SK-N-MC (cell line): ENCODE measurements at regions not wholly inside any gene's neighbourhood (a gene's known extent, or its start where the extent isn't known, plus 50 kb on each side); places are given as distances from the start of the nearest gene placed in this dataset.

Source experiments
- EZH2 ChIP-seq: fragments of 200-600 bp; sonication (generic); IDR thresholded peaks from one replicate; pipeline ENCODE4 v1.6.1; 2017; ENCODE audit warnings: antibody characterized with exemption
- FOXP2 ChIP-seq: optimal IDR thresholded peaks from 2 replicates; pipeline ENCODE3; 2011; ENCODE audit warnings: mild to moderate bottlenecking, moderate library complexity; ENCODE audit not compliant: insufficient read depth; ENCODE audit errors: extremely low read length, control extremely low read depth
- POLR2AphosphoS5 ChIP-seq: IDR thresholded peaks from 2 replicates; pipeline ENCODE4 v1.6.1; 2012; ENCODE audit warnings: mild to moderate bottlenecking, low read depth, low read length, borderline replicate concordance

DNA sequence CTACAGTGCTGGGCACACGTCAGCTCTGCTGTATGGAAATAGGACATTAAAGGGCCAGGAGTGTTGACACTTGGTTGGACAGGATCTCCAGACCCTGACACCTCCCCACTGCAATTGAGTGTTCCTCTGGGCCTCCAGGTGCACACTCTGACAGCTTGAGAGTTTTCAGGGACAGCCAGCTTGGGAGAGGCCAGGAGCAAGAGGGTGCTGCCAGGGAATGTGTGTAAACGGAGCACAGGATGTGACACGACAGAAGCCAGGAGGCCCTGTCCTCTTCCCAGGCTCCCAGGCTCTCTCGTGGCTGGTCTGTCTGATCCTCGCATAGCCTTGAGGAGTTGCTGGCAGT is 318.1 kb upstream of the HS6ST1 start:
- no peak for TF ChIP-seq EZH2
- TF ChIP-seq FOXP2, result no peak
- TF ChIP-seq POLR2AphosphoS5, result no peak
